Muscle layer of duodenum (tissue), 2 donors: ENCODE measurements at regions not wholly inside any gene's neighbourhood (a gene's known extent, or its start where the extent isn't known, plus 50 kb on each side); places are given as distances from the start of the nearest gene placed in this dataset.

Experiments
- H3K27ac ChIP-seq: one replicate; pipeline ENCODE4 v1.7.0; 2013; ENCODE audit warnings: mild to moderate bottlenecking, low read length
- H3K27me3 ChIP-seq: one replicate; pipeline ENCODE4 v1.7.0; 2013; ENCODE audit warnings: low read depth, mild to moderate bottlenecking, control low read depth, low read length
- H3K36me3 ChIP-seq, 2 donors: one replicate each; pipeline ENCODE4 v1.7.0; 2013; ENCODE audit warnings: low read length in 2 of 2, control low read depth in 1 of 2, mild to moderate bottlenecking in 1 of 2; ENCODE audit not compliant: insufficient read depth in 2 of 2, control insufficient read depth in 1 of 2
- H3K4me1 ChIP-seq, 2 donors: one replicate each; pipeline ENCODE4 v1.7.0; 2013; ENCODE audit warnings: low read length in 2 of 2, mild to moderate bottlenecking in 2 of 2, control low read depth in 1 of 2, moderate library complexity in 1 of 2; ENCODE audit not compliant: insufficient read depth in 2 of 2, control insufficient read depth in 1 of 2
- H3K4me3 ChIP-seq, 2 donors: one replicate each; pipeline ENCODE4 v1.7.0; 2013; ENCODE audit warnings: low read length in 2 of 2, low read depth in 1 of 2, mild to moderate bottlenecking in 1 of 2
- H3K9me3 ChIP-seq, 2 donors: one replicate each; pipeline ENCODE4 v1.7.0; 2013; ENCODE audit warnings: low read length in 2 of 2, control low read depth in 1 of 2, mild to moderate bottlenecking in 1 of 2; ENCODE audit not compliant: control insufficient read depth in 1 of 2
- donor health status: healthy.

- no peak overlapping the region for H3K4me3 ChIP-seq
- H3K27ac ChIP-seq: no peak overlapping the region
Observed at GRCh38 chr3:43956945-43957344, 266.2 kb downstream of the ABHD5 start.

GRCh38 chr3:43957553-43957952 lies 266.8 kb downstream of the ABHD5 start:
- Histone ChIP-seq H3K27ac (no peak overlapping the region), H3K4me1 (no peaks in the 10 kb centered on the region), H3K4me3 (no peak overlapping the region), H3K36me3 (no peaks in the 10 kb centered on the region), H3K27me3 (no peaks in the 10 kb centered on the region), H3K9me3 (no peaks in the 10 kb centered on the region)

More at GRCh38 chr3:43956945-43957344, 266.2 kb downstream of the ABHD5 start:
- Histone ChIP-seq H3K36me3 (no peaks in the 10 kb centered on the region), H3K9me3 (no peaks in the 10 kb centered on the region), H3K4me1 (no peaks in the 10 kb centered on the region), H3K27me3 (no peaks in the 10 kb centered on the region)

DNA sequence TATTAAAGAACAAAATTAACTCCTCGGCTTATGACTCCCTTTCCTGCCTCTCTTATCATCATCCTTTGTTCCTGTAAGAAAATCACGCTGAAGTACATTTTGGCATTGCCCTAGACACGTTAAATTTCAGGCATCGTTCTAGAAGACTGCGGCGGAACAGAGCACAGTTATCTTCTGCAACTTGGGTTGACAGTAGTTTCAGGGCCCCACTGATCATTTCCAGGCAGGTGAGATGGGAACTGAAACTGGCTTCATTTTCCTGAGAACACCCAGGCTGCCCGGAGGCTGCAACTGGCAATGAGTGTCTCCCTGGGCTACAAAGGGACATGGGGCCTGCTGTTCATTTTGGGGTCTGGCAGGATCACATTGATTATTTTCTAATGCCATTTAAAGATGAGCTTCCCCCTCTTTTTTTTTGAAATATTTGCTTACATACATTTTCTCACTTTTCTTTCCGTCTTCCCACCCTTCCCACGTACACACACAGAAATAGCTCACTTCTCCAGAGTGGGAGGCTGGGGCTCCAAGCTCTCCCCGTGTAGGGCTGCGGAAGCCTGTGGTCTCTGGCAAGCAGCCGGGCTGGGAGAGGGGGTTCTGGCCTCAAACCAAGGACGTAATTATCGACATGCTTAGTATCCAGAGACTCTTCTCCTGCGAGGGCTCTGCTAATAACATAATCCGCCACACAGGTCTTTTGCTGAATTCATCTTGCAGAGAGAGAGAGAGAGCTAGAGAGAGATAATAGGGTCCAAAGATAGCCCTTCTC lies 267.4 kb downstream of the ABHD5 start:
- Histone ChIP-seq H3K27ac (no peak overlapping the region), H3K27me3 (no peaks in the 10 kb centered on the region), H3K4me3 (no peak overlapping the region), H3K4me1 (no peaks in the 10 kb centered on the region), H3K9me3 (no peaks in the 10 kb centered on the region), H3K36me3 (no peaks in the 10 kb centered on the region)

GRCh38 chr3:43958973-43959372 lies 268.2 kb downstream of the ABHD5 start:
- Histone ChIP-seq H3K9me3 (no peaks in the 10 kb centered on the region), H3K27me3 (no peaks in the 10 kb centered on the region), H3K4me3 (no peak overlapping the region), H3K4me1 (no peaks in the 10 kb centered on the region), H3K36me3 (no peaks in the 10 kb centered on the region), H3K27ac (no peak overlapping the region)

DNA sequence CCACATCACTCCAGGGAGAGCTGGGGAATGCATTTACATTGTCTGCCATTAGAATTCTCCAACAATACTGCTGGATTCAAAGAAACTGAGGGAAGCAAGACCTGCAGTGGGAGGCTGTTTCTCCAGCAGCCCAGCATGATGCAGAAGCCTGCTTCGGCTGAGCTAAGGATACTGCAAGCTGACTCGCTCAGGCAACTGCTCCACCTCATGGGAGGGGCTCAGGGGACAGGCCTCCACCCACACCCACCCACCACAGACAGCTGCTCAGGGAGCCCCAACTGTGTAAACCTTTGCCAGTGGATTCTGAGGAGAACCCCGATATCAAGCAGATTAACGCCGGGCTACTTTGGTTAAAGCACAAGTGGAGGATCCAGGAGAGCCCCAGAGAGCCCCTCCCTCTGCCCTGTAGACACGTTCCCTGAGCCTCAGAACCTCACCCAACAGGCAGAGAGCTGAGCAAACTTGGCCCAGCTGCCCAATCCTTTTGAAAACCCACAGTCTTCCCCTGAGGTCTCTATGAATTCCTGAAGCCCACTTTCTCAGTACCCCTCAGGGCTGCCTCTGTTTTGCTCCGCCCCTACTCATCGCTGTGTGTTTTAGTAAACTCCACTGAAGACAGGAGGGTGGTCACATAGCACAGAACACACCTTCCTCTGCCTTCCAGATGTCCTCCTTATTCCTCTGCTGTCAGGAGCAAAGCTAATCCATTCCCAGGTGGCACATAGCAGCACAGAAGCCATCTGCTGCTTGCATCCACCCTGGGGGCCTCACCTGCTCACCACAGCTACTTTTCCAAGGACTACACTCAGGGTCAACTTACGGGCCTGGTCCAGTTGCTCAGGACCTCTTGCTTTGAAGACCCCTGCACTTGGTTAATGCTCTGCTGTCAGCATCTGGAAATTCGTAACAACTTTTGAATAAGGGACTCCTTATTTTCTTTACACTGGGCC lies 269.0 kb downstream of the ABHD5 start:
- H3K27me3 ChIP-seq: no peaks in the 10 kb centered on the region

GRCh38 chr3:43960448-43960840 lies 269.7 kb downstream of the ABHD5 start:
- Histone ChIP-seq H3K4me1 (no peaks in the 10 kb centered on the region), H3K36me3 (no peaks in the 10 kb centered on the region), H3K4me3 (no peak overlapping the region), H3K27ac (no peak overlapping the region), H3K27me3 (no peaks in the 10 kb centered on the region), H3K9me3 (no peaks in the 10 kb centered on the region)

More for the DNA sequence above, 269.0 kb downstream of the ABHD5 start:
- Histone ChIP-seq H3K27ac (no peak overlapping the region), H3K36me3 (no peaks in the 10 kb centered on the region), H3K4me1 (no peaks in the 10 kb centered on the region), H3K9me3 (no peaks in the 10 kb centered on the region), H3K4me3 (no peak overlapping the region)

DNA sequence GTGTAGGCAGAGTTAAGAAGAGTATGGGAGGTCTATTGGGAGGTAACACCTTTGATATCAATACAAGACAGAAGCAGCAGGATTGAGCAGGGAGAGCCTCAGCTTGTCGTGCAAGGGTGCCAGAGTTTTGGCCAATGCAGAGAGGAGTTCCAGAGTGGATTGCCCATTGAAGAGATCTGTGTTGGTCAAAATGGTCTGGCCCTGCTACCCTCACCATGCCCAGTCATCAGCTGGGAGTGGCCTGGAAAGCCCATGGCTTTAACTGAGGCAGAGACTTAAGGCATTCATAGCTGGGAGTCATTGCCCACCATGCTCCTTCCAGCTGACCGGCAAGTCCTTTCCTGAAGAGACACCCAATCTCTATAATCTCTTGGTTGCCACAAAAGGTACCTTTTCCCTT lies 271.3 kb downstream of the ABHD5 start:
- Histone ChIP-seq H3K4me3 (no peak overlapping the region), H3K27me3 (no peaks in the 10 kb centered on the region), H3K4me1 (no peaks in the 10 kb centered on the region), H3K27ac (no peak overlapping the region), H3K9me3 (no peaks in the 10 kb centered on the region), H3K36me3 (no peaks in the 10 kb centered on the region)

DNA sequence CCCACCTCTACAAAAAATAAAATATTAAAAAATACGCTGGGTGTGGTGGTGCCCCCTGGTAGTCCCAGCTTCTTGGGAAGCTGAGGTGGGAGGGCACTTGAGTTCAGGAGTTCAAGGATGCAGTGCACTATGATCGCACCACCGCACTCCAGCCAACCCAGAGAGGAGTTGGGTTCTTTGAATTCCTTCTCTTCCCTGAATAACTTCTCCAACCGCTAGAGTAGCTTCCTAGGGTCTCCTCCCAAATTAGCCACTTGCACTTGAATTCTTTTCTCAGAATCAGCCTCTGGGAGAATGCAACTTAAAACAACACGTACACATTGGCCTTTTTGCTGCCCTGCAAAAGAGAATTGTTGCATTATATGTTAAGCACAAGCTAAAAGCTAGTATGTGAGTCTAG lies 272.5 kb downstream of the ABHD5 start:
- H3K4me3 ChIP-seq: no peak overlapping the region
- H3K27me3 ChIP-seq: no peaks in the 10 kb centered on the region
- no peak overlapping the region for H3K27ac ChIP-seq
- no peaks in the 10 kb centered on the region for H3K36me3 ChIP-seq
- H3K9me3 ChIP-seq: no peaks in the 10 kb centered on the region
- H3K4me1 ChIP-seq: no peaks in the 10 kb centered on the region

DNA sequence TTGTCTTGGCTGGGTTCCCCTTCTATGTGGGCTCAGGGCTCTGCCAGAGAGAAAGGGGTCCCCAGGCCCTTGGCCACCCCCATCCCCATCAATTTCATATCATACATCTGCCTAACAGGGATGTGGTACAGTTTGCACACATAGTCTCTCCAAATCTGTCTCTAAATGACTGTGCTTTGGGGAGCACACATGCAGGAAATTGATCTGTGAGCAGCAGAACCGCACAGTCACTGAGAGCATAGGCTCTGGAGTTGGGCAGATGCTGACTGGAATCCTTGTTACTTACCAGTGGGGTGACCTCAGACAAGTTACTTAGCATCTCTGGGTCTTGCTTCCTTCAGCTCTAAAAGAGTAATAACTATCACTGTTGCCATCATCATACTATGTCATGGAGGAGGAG lies 273.9 kb downstream of the ABHD5 start:
- Histone ChIP-seq H3K4me3 (no peak overlapping the region), H3K9me3 (no peaks in the 10 kb centered on the region), H3K36me3 (no peaks in the 10 kb centered on the region), H3K27ac (no peak overlapping the region), H3K4me1 (no peaks in the 10 kb centered on the region), H3K27me3 (no peaks in the 10 kb centered on the region)

DNA sequence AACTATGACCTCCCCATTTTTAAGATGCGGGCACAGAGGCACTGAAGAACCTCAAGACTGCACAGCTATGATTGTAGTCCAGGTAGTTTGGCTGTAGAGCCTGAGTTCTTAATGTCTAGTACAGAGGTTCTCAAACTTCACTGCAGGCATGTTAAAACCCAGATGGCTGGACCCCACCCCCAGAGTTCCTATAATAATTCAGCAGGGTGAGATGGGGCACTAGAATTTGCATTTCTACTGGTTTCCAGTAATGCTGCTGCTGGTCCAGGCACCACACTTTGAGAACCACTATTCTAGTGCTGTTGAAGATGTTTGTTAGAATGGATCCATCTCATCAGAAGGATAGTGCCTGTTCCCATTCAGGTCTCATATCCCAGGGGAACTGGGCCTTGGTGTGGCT lies 274.9 kb downstream of the ABHD5 start:
- H3K4me3 ChIP-seq: no peak overlapping the region
- no peaks in the 10 kb centered on the region for H3K27me3 ChIP-seq
- no peaks in the 10 kb centered on the region for H3K9me3 ChIP-seq
- no peaks in the 10 kb centered on the region for H3K36me3 ChIP-seq
- no peak overlapping the region for H3K27ac ChIP-seq
- no peaks in the 10 kb centered on the region for H3K4me1 ChIP-seq

- Histone ChIP-seq H3K27ac (no peak overlapping the region), H3K27me3 (no peaks in the 10 kb centered on the region), H3K4me3 (no peak overlapping the region), H3K9me3 (no peaks in the 10 kb centered on the region), H3K36me3 (no peaks in the 10 kb centered on the region), H3K4me1 (no peaks in the 10 kb centered on the region)
Observed at GRCh38 chr3:43966126-43966525, 275.4 kb downstream of the ABHD5 start.
